Cardiac septum (tissue), 1 donor: ENCODE measurements at regions not wholly inside any gene's neighbourhood (a gene's known extent, or its start where the extent isn't known, plus 50 kb on each side); places are given as distances from the start of the nearest gene placed in this dataset.
"Not testable (repeated sequence)": the region's sequence is repeated elsewhere in the genome, so short reads cannot be mapped to it uniquely, and the experiment has no call there.

ENCODE experiments used
- DNase-seq: peaks from one replicate; pipeline ENCODE4 v3.0.0-alpha.2; 2020; ENCODE audit warnings: low spot score
- intact Hi-C: fragments of 100-400 bp; cut with DNase I; formaldehyde crosslinking; loops from one replicate; pipeline ENCODE4 v1.14.0; 2022
- donor health status: DM: no; HTN: no; CAD: no.

DNA sequence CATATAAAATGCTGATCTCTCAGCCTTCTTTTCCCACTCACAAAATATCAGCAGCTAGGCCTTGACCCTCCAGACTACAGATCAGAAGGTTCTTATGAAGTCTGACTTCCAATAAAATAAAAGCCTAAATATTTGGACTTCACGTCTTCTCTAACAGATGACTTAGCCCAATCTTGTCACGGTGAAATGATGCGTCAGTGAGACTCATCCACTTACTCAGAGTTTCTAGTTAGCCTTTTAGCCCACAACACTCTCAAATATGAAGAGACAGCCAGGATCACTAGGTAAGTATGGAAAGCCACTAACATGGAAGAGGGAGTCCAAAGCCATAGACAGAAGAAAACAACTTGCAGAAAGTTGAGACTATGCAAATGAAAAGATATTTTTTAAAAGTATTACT lies 601.2 kb downstream of the PYDC2 start:
- DNase-seq, result no peak
- intact Hi-C loops, result no loop called here

DNA sequence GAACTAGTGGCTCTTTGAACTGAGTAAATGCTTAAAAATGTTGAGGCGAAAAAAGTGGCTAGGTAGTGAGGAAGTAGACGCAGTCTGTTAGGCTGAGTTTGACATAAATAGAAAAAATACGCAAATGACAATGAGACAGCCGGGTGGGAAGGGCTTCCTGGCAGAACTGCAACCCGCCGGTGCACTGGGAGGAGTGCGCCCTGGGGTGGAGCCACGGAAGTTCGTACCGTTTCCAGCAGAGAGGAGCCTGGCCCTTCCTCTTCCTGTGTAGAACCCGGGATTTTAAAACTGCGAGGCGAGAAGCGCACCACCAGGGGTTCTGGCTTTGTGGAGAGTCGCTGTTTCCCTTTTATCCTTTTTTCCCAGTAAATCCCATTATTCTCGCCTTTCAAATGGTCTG lies 602.6 kb downstream of the PYDC2 start:
- intact Hi-C loops, result no loop called here
- peak; percentile 78 for DNase-seq

DNA sequence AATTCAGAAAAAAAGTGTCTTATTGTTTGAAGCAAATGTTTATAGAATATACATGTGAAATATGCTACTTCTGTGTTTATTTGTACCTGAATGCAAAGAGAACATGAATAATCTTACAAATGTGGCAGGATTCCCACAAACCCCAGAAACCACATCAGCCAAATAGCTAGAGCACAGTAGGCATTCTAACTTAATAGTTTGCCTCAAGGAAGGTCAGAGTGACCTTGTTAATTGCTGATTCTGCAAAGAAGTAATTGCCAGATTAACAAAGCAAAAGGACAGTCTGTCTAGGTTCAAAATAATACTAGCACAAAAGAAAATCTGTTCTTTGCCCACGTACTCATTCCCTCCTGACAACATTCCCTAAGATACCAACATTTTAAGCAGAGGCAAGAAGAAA lies 604.0 kb downstream of the PYDC2 start:
- intact Hi-C loops, result no loop called here
- DNase-seq, result no peak

DNA sequence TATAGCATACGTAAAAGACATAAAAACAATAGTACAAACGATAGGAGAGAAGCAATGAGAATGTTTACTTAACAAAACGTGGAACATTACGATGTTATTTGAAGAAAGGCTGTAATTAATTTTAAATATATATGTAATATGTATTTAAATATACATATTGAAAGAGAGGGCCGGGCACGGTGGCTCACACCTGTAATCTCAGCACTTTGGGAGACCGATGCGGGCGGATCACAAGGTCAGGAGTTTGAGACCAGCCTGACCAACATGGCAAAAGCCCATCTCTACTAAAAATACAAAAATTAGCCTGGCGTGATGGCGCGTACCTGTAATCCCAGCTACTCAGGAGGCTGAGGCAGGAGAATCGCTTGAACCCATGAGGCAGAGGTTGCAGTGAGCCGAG lies 605.3 kb downstream of the PYDC2 start:
- intact Hi-C loops, DNase-seq: not testable (repeated sequence)

DNA sequence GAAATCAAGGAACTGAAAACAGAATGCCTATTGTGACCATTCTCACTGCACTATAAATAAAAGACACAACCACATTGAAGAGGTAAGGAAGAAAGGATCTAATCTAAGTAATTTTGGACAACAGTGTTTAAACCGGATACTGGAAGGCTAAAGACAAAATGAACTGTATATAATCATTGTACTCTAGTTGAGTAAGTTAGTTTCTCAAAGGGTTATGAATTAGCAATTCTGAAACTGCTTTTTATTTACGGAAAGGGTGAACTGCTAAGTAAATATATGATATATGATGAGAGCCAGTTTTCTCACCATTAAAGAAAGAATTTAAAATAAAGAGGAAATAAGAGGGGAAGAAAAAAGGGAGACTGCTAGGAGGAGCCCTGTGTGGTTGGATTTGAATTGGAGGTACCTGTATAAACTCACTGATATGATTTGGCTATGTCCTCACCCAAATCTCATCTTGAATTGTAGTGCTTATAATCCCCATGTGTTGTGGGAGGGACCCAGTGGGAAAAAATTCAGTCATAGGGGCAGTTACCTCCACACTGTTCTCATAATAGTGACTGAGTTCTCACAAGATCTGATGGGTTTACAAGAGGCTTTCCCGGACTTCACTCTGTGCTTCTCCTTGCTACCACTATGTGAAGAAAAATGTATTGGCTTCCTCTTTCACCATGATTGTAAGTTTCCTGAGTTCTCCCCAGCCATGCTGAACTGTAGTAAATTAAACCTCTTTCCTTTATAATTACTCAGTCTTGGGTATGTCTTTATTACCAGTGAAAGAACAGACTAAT lies 607.7 kb downstream of the PYDC2 start:
- intact Hi-C loops, result no loop called here
- no peak for DNase-seq

- DNase-seq, result no peak
- intact Hi-C loops, result no loop called here
Observed at GRCh38 chr3:192077795-192078497, 617.0 kb downstream of the PYDC2 start.

DNA sequence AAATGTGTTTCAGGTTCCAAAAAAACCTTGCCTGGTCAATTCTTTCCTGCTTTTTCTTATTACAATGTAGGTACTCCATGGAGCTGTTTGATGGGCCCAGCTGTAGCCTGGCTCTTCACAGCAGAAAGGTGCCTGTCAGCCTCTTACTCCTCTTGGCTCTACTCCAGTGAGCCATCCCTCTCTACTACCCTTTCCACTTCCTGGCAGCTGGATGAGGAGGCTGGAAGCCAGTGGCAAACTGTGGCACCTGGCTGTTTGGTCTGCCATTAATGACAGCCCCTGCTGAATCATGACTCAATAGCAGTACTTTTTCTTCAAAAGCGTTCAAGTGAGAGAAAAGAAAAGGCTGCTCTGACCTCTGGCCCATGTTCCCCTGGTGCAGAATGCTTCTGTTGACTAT lies 618.1 kb downstream of the PYDC2 start:
- intact Hi-C loops, result no loop called here
- DNase-seq, result no peak

DNA sequence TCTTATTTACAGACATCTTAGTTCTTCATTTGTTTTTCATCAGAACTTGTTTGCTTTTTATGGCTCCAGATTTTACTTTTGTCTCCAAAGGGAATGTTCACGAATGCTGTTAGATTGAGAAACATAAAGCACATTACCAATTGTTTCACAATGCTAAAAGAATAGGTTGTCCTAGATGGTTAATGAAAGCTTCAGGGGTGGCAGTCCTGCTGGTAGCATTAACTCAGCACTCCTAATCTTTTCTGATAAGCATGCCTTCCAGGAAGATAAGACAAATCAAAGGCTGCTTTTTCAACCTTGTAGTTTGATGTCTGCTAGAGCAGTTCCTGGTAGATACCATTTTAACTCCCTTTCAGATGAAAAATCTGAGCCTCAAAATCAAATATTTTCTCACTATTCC lies 619.4 kb downstream of the PYDC2 start:
- no peak for DNase-seq
- intact Hi-C loops, result no loop called here

DNA sequence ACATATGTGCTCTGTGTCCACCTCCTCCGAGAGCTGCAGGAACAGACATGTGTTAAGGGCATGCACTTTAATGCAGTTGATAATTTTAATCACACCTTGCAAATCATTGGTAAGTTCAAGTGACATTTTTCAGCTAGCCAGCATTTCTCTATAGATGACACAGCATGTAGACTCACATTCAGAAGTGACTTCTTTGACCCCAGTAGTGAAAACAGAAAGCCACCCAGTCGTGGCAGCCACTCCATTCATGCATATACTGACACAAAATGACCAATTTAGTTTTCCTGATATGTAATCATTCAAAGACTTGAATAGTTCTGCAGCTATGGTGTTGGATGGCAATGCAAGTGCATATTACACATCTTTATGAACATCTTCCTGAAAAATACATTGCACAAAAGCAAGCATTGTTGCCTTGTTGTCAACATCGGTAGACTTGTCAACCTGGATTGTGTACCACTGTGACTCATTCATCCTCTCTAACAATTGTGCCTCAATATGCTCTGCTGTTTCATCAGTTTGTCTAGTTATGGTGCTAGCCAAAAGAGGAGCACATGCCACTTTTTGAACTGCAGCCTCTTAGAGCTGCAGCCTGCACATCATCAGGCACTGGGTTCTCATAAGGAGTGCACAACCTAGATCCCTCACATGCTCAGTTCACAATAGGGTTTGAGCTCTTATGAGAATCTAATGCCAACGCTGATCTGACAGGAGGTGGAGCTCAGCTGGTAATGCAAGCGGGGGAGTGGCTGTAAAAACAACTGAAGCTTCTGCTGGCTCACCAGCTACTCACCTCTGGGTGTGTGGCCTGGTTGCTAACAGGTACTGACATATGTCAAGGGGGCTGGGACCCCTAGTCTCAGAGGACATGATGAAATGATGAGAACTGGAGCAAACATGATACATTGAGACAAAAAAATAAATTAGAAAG lies 622.0 kb downstream of the PYDC2 start:
- DNase-seq, result no peak
- intact Hi-C loops, result no loop called here
